ENCODE measurements at regions not wholly inside any gene's neighbourhood (a gene's known extent, or its start where the extent isn't known, plus 50 kb on each side); places are given as distances from the start of the nearest gene placed in this dataset.

DNA sequence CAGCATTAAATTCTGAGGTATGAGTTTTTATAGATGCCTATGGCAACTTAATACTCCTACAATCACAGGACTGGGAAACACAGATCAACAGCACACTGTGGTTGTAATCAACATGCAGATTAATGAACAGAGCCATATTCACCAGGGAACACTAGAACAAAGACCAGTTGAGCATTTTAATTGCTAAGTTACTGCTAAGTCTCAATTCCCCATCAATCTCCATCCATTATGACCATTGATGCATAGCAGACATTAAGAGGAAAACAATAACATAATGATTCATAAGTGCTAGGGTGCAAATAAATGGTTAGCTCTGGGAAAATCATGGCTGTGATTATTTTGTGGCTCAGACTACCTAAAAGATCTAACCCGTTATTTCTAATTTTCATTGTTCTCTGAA is 505.6 kb downstream of the TRHDE start:
- H3K4me2 ChIP-seq (replicated peaks; ENCODE audit: extremely low read depth, low read length, poor library complexity, severe bottlenecking), result no peak overlapping the region

DNA sequence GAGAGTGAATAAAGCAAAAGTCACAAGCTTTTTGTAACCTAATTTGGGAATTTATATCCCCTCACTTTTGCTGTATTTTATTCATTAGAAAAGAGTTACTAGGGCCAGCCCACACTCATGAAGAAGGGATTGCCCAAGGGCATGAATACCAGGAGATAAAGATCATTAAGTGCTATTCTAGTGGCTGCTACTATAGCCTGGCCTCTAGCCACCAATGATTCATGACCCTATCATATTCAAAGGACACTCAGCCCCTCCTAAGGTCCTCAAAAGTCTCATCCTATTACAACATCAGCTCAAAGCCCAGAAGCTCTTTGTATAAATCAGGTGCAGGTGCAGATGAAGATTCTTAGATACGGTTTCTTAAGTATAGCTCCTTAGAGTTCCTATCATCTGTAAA is 518.1 kb downstream of the TRHDE start:
- TF ChIP-seq, protein P1, sequence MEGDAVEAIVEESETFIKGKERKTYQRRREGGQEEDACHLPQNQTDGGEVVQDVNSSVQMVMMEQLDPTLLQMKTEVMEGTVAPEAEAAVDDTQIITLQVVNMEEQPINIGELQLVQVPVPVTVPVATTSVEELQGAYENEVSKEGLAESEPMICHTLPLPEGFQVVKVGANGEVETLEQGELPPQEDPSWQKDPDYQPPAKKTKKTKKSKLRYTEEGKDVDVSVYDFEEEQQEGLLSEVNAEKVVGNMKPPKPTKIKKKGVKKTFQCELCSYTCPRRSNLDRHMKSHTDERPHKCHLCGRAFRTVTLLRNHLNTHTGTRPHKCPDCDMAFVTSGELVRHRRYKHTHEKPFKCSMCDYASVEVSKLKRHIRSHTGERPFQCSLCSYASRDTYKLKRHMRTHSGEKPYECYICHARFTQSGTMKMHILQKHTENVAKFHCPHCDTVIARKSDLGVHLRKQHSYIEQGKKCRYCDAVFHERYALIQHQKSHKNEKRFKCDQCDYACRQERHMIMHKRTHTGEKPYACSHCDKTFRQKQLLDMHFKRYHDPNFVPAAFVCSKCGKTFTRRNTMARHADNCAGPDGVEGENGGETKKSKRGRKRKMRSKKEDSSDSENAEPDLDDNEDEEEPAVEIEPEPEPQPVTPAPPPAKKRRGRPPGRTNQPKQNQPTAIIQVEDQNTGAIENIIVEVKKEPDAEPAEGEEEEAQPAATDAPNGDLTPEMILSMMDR (IDR thresholded peaks at IDR 0.05), result no peak
- Histone ChIP-seq H3K9ac (ENCODE audit: insufficient read depth, low read length, poor library complexity, severe bottlenecking) (no peak overlapping the region), H3K4me3 (replicated peaks in 1 of 3; ENCODE audit: low read depth in 2 of 3, low read length in 3 of 3) (no peak overlapping the region), H4K20me1 (ENCODE audit: insufficient read depth, low read length) (no peaks in the 10 kb centered on the region), H3K27me3 (ENCODE audit: control insufficient read depth in 2 of 2, insufficient read depth in 2 of 2, low read length in 2 of 2) (no peaks in the 10 kb centered on the region), H3K27ac (ENCODE audit: low read depth in 1 of 2, low read length in 2 of 2) (no peak overlapping the region), H3K4me1 (ENCODE audit: control insufficient read depth in 1 of 2, insufficient read depth in 2 of 2, low read length in 2 of 2) (no peaks in the 10 kb centered on the region), H3K9me3 (replicated peaks in 1 of 2; ENCODE audit: control insufficient read depth in 1 of 2, insufficient read depth in 1 of 2, low read length in 2 of 2) (peaks cover 0 to 3% of the 10 kb centered on the region in 2 donors), H3K36me3 (replicated peaks in 1 of 2; ENCODE audit: control insufficient read depth in 1 of 2, insufficient read depth in 2 of 2, low read length in 2 of 2) (no peaks in the 10 kb centered on the region), H3K79me2 (ENCODE audit: insufficient read depth, low read length) (no peaks in the 10 kb centered on the region), H2AFZ (ENCODE audit: insufficient read depth, low read depth, low read length, poor library complexity, severe bottlenecking) (no peak overlapping the region), H3K4me2 (replicated peaks; ENCODE audit: extremely low read depth, low read length, poor library complexity, severe bottlenecking) (no peak overlapping the region)
- H3K27ac Mint-ChIP-seq, result no peak overlapping the region
- no CpG with 5 or more reads among the region's 1 CpG for whole genome bisulfite sequencing (ENCODE audit: insufficient coverage)
- H3K9me3 Mint-ChIP-seq, result peaks cover 0 to 7% (median 2%) of the 10 kb centered on the region in 7 donors
- no peak for DNase-seq
- H3K4me3 Mint-ChIP-seq, result no peak overlapping the region
- no peaks in the 10 kb centered on the region for H3K36me3 Mint-ChIP-seq
- H3K4me1 Mint-ChIP-seq, result no peaks in the 10 kb centered on the region
- H3K27me3 Mint-ChIP-seq (ENCODE audit: low read depth in 3 of 3), result no peaks in the 10 kb centered on the region
- intact Hi-C loops (cut with micrococcal nuclease), result no loop called here

More for the DNA sequence above, 505.6 kb downstream of the TRHDE start:
- H3K27me3 ChIP-seq (ENCODE audit: control insufficient read depth in 2 of 2, insufficient read depth in 2 of 2, low read length in 2 of 2), result no peaks in the 10 kb centered on the region
- H2AFZ ChIP-seq (ENCODE audit: insufficient read depth, low read depth, low read length, poor library complexity, severe bottlenecking), result no peak overlapping the region
- no peak overlapping the region for H3K27ac ChIP-seq (ENCODE audit: low read depth in 1 of 2, low read length in 2 of 2)
- no peaks in the 10 kb centered on the region for H3K36me3 ChIP-seq (replicated peaks in 1 of 2; ENCODE audit: control insufficient read depth in 1 of 2, insufficient read depth in 2 of 2, low read length in 2 of 2)
- Mint-ChIP-seq H3K9me3 (peaks cover 0 to 15% (median 6%) of the 10 kb centered on the region in 7 donors), H3K27ac (no peak overlapping the region), H3K27me3 (ENCODE audit: low read depth in 3 of 3) (peaks cover 0 to 2% (median 0%) of the 10 kb centered on the region in 3 donors), H3K36me3 (no peaks in the 10 kb centered on the region), H3K4me3 (no peak overlapping the region), H3K4me1 (no peaks in the 10 kb centered on the region)
- H4K20me1 ChIP-seq (ENCODE audit: insufficient read depth, low read length), result no peaks in the 10 kb centered on the region
- H3K79me2 ChIP-seq (ENCODE audit: insufficient read depth, low read length), result no peaks in the 10 kb centered on the region
- no peak for DNase-seq
- H3K4me3 ChIP-seq (replicated peaks in 1 of 3; ENCODE audit: low read depth in 2 of 3, low read length in 3 of 3), result no peak overlapping the region
- TF ChIP-seq, protein P1 (IDR thresholded peaks at IDR 0.05), result no peak
- H3K4me1 ChIP-seq (ENCODE audit: control insufficient read depth in 1 of 2, insufficient read depth in 2 of 2, low read length in 2 of 2), result no peaks in the 10 kb centered on the region
- intact Hi-C loops (cut with micrococcal nuclease), result no loop called here
- WGBS (ENCODE audit: insufficient coverage), result no CpG with 5 or more reads among the region's 1 CpG
- H3K9ac ChIP-seq (ENCODE audit: insufficient read depth, low read length, poor library complexity, severe bottlenecking), result no peak overlapping the region
- H3K9me3 ChIP-seq (replicated peaks in 1 of 2; ENCODE audit: control insufficient read depth in 1 of 2, insufficient read depth in 1 of 2, low read length in 2 of 2), result peaks cover 0 to 7% of the 10 kb centered on the region in 2 donors

All from CD14-positive monocyte (primary cell).